Mesenchymal stem cell (in vitro differentiated cells and primary cell): ENCODE measurements at regions not wholly inside any gene's neighbourhood (a gene's known extent, or its start where the extent isn't known, plus 50 kb on each side); places are given as distances from the start of the nearest gene placed in this dataset.

Source experiments
- DNase-seq: peaks from one replicate; pipeline ENCODE4 v3.0.0-alpha.2; 2013
- H2AFZ ChIP-seq: one replicate; pipeline ENCODE4 v1.6.1; 2013; ENCODE audit warnings: low read depth, mild to moderate bottlenecking, control low read depth, inconsistent platforms, low read length, moderate library complexity
- H2AK5ac ChIP-seq: 2 replicates; pipeline ENCODE4 v1.6.1; 2013; ENCODE audit warnings: low read length, moderate library complexity, mild to moderate bottlenecking, inconsistent platforms; ENCODE audit not compliant: severe bottlenecking
- H2BK120ac ChIP-seq: one replicate; pipeline ENCODE4 v1.6.1; 2013; ENCODE audit warnings: low read depth, mild to moderate bottlenecking, inconsistent platforms, low read length, moderate library complexity
- H2BK12ac ChIP-seq, 2 experiments: one replicate each; pipeline ENCODE4 v1.6.1; 2013; ENCODE audit warnings: inconsistent platforms in 2 of 2, low read length in 2 of 2, mild to moderate bottlenecking in 2 of 2, moderate library complexity in 2 of 2, control low read depth in 1 of 2
- H2BK15ac ChIP-seq: one replicate; pipeline ENCODE4 v1.6.1; 2013; ENCODE audit warnings: mild to moderate bottlenecking, low read depth, inconsistent platforms; ENCODE audit not compliant: poor library complexity, severe bottlenecking
- H2BK5ac ChIP-seq: 2 replicates; pipeline ENCODE4 v1.6.1; 2013; ENCODE audit warnings: low read depth, mild to moderate bottlenecking, low read length, control low read depth, inconsistent platforms; ENCODE audit not compliant: poor library complexity, severe bottlenecking
- H3K14ac ChIP-seq, 2 experiments: one replicate each; pipeline ENCODE4 v1.6.1; 2013; ENCODE audit warnings: inconsistent platforms in 2 of 2, low read length in 2 of 2, control low read depth in 1 of 2, mild to moderate bottlenecking in 1 of 2, moderate library complexity in 1 of 2
- H3K18ac ChIP-seq, 2 experiments: one replicate each; pipeline ENCODE4 v1.6.1; 2013; ENCODE audit warnings: inconsistent platforms in 2 of 2, low read length in 2 of 2, control low read depth in 1 of 2, low read depth in 1 of 2, mild to moderate bottlenecking in 1 of 2
- H3K23ac ChIP-seq, 2 experiments: one replicate each; pipeline ENCODE4 v1.6.1; 2013; ENCODE audit warnings: inconsistent platforms in 2 of 2, low read length in 2 of 2, mild to moderate bottlenecking in 2 of 2, moderate library complexity in 2 of 2, control low read depth in 1 of 2
- H3K27ac ChIP-seq: 2 replicates; pipeline ENCODE4 v1.5.1; 2013; ENCODE audit warnings: mild to moderate bottlenecking, moderate library complexity, low read length, control low read depth, inconsistent platforms; ENCODE audit not compliant: poor library complexity, severe bottlenecking
- H3K27me3 ChIP-seq, 2 experiments: 2 replicates each; pipeline versions ENCODE4 v1.6.1 to v1.7.0; 2013; ENCODE audit warnings: low read length in 2 of 2, mild to moderate bottlenecking in 2 of 2, moderate library complexity in 2 of 2, control low read depth in 1 of 2, inconsistent platforms in 1 of 2; ENCODE audit not compliant: control insufficient read depth in 1 of 2, insufficient read depth in 1 of 2
- H3K36me3 ChIP-seq, 2 experiments: 2 replicates each; pipeline versions ENCODE4 v1.6.1 to v1.7.0; 2013; ENCODE audit warnings: low read length in 2 of 2, control low read depth in 1 of 2, inconsistent platforms in 1 of 2, low read depth in 1 of 2, mild to moderate bottlenecking in 1 of 2; ENCODE audit not compliant: insufficient read depth in 2 of 2, control insufficient read depth in 1 of 2
- H3K4ac ChIP-seq, 2 experiments: one replicate each; pipeline ENCODE4 v1.6.1; 2013; ENCODE audit warnings: inconsistent platforms in 2 of 2, low read length in 2 of 2, mild to moderate bottlenecking in 2 of 2, moderate library complexity in 2 of 2, control low read depth in 1 of 2, low read depth in 1 of 2
- H3K4me1 ChIP-seq: 2 replicates; pipeline ENCODE4 v1.6.1; 2013; ENCODE audit warnings: low read depth, low read length, control low read depth; ENCODE audit not compliant: control insufficient read depth, insufficient read depth
- H3K4me2 ChIP-seq: 2 replicates; pipeline ENCODE4 v1.6.1; 2013; ENCODE audit warnings: low read length, mild to moderate bottlenecking, inconsistent platforms; ENCODE audit not compliant: poor library complexity, severe bottlenecking
- H3K4me3 ChIP-seq, 2 experiments: 2 replicates each; pipeline versions ENCODE4 v1.5.1 to v1.7.0; 2013; ENCODE audit warnings: low read length in 2 of 2, mild to moderate bottlenecking in 2 of 2, control low read depth in 1 of 2, low read depth in 1 of 2; ENCODE audit not compliant: insufficient read depth in 1 of 2
- H3K79me1 ChIP-seq: replicated peaks from 2 replicates; pipeline ENCODE4 v1.6.1; 2013; ENCODE audit warnings: mild to moderate bottlenecking, control low read depth, low read length, inconsistent platforms; ENCODE audit not compliant: poor library complexity, severe bottlenecking
- H3K9ac ChIP-seq: 2 replicates; pipeline ENCODE4 v1.7.0; 2013; ENCODE audit warnings: mild to moderate bottlenecking, low read length, moderate library complexity
- H3K9me3 ChIP-seq: 2 replicates; pipeline ENCODE4 v1.7.0; 2013; ENCODE audit warnings: mild to moderate bottlenecking, low read length; ENCODE audit not compliant: control insufficient read depth
- H4K8ac ChIP-seq: one replicate; pipeline ENCODE4 v1.6.1; 2013; ENCODE audit warnings: inconsistent platforms, mild to moderate bottlenecking, low read length, moderate library complexity
- H4K91ac ChIP-seq: one replicate; pipeline ENCODE4 v1.6.1; 2013; ENCODE audit warnings: mild to moderate bottlenecking, low read length, inconsistent platforms
- WGBS: methylation state at CpG from one replicate; pipeline ENCODE4 v1.1.7; 2013; ENCODE audit warnings: mixed read lengths; 5-methylcytosine and 5-hydroxymethylcytosine counted together

DNA sequence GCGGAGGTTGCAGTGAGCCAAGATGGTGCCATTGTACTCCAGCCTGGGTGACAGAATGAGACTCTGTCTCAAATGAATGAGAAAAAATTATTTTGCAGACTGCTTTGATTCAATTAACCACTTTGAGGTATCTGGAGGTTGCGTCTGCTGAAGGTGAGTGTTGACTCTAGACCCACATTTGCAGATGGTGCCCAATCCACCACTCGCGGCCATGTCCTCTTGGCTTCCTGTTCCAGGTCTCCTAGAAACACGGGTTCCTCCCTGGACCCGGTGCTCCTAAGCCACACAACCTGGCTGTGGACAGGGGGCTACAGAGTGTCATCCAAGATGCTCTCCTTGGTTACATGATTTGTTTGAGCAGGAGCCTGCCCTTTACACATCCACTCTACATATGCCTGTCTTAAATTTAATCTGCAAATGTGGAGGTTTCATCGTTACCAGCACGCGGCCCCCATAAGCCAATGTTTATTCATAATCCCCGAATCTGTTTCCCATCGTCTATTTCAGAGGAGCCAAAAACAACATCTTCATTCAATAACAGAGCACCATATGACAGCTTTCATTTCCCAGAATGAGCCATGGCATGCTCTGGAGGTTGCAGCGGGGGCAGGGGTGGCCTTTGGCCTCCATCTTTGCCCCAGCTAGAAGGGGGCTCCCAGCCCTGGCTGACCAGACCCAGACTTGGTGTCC, 377.2 kb downstream of the CTTN start:
- H2BK15ac ChIP-seq: no peak overlapping the region

DNA sequence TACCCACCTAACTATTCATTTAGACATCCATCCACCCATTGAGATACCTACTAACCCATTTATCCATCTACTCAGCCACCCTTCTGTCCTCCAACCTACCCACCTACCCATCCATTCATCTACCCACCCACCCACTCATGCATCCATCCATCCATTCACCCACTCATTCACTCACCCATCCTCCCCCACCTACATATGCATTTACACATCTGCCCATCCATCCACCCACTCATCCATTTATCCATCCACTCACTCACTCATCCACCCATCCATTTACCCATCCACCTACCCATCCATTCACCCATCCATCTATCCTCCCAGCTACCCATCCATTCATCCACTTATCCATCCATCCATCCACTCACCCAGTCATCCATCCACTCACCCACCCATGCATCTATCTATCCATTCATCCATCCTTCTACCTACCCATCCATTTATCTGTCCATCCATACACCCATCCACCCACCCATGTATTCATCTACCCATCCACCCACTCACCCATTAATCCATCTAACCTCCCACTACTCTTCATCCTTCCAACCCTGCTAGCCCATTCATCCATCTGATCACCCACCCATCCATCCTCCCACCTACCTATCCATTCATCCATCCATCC, 378.7 kb downstream of the CTTN start:
- H3K4me3 ChIP-seq: no peak overlapping the region
- no peaks in the 10 kb centered on the region for H3K4me1 ChIP-seq
- H2BK5ac ChIP-seq: no peak overlapping the region
- H3K4me2 ChIP-seq: no peak overlapping the region
- no peak overlapping the region for H2BK15ac ChIP-seq
- H2BK120ac ChIP-seq: no peak overlapping the region
- no peak overlapping the region for H3K9ac ChIP-seq
- H3K36me3 ChIP-seq: no peaks in the 10 kb centered on the region
- no peak overlapping the region for H3K4ac ChIP-seq
- H2AK5ac ChIP-seq: no peak overlapping the region
- no peaks in the 10 kb centered on the region for H3K79me1 ChIP-seq
- DNase-seq: no peak
- no peak overlapping the region for H2AFZ ChIP-seq
- H2BK12ac ChIP-seq: no peak overlapping the region
- no peaks in the 10 kb centered on the region for H3K27me3 ChIP-seq
- no peak overlapping the region for H3K23ac ChIP-seq
- no peak overlapping the region for H4K91ac ChIP-seq
- H3K18ac ChIP-seq: no peak overlapping the region
- no peak overlapping the region for H4K8ac ChIP-seq
- H3K27ac ChIP-seq: no peak overlapping the region
- no peak overlapping the region for H3K14ac ChIP-seq
- peaks cover 6% of the 10 kb centered on the region for H3K9me3 ChIP-seq

More for the DNA sequence above, 377.2 kb downstream of the CTTN start:
- H3K79me1 ChIP-seq: no peaks in the 10 kb centered on the region
- no peak for DNase-seq
- no peak overlapping the region for H4K8ac ChIP-seq
- no peaks in the 10 kb centered on the region for H3K4me1 ChIP-seq
- no peak overlapping the region for H3K4me2 ChIP-seq
- H3K18ac ChIP-seq: no peak overlapping the region
- no peak overlapping the region for H4K91ac ChIP-seq
- H3K9me3 ChIP-seq: peaks cover 6% of the 10 kb centered on the region
- no peak overlapping the region for H2AK5ac ChIP-seq
- H3K23ac ChIP-seq: no peak overlapping the region
- no peak overlapping the region for H2AFZ ChIP-seq
- H3K36me3 ChIP-seq: no peaks in the 10 kb centered on the region
- no peak overlapping the region for H3K4me3 ChIP-seq
- H2BK5ac ChIP-seq: no peak overlapping the region
- no peak overlapping the region for H3K27ac ChIP-seq
- WGBS: 90% methylated on average over 12 of the region's 12 CpGs
- H3K4ac ChIP-seq: no peak overlapping the region
- no peak overlapping the region for H2BK12ac ChIP-seq
- no peak overlapping the region for H3K9ac ChIP-seq
- no peaks in the 10 kb centered on the region for H3K27me3 ChIP-seq
- H2BK120ac ChIP-seq: no peak overlapping the region
- H3K14ac ChIP-seq: no peak overlapping the region

DNA sequence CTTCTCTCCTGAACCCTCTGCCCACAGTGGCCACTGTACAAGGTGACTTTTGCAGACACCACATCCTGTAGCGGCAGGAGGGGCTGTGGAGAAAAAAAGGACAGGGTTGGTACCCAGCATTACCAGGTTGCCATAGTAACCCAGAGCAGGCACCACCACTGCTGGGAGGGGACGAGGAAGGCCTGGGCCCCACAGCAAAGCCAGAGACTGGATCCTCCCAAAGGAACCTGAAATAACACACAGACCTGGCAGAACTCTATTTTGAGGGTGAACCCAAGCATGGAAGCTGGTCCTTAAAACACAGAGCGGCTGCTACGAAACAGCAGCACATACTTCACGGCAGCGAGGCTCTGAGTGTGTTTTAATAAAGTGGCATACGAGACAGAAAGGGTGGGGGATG, 380.6 kb downstream of the CTTN start:
- Histone ChIP-seq H3K14ac (no peak overlapping the region), H3K79me1 (no peaks in the 10 kb centered on the region), H2BK12ac (no peak overlapping the region), H3K9me3 (peaks cover 3% of the 10 kb centered on the region), H2AFZ (no peak overlapping the region), H3K27me3 (no peaks in the 10 kb centered on the region), H3K4me1 (peaks cover 4% of the 10 kb centered on the region), H2AK5ac (no peak overlapping the region), H3K23ac (no peak overlapping the region), H3K4ac (no peak overlapping the region), H3K36me3 (no peaks in the 10 kb centered on the region), H2BK15ac (no peak overlapping the region), H4K8ac (no peak overlapping the region), H3K4me3 (no peak overlapping the region), H3K4me2 (no peak overlapping the region), H2BK120ac (no peak overlapping the region), H3K9ac (no peak overlapping the region), H3K18ac (no peak overlapping the region), H4K91ac (no peak overlapping the region), H2BK5ac (no peak overlapping the region), H3K27ac (no peak overlapping the region)
- WGBS: 88% methylated on average over 7 of the region's 7 CpGs
- no peak for DNase-seq

DNA sequence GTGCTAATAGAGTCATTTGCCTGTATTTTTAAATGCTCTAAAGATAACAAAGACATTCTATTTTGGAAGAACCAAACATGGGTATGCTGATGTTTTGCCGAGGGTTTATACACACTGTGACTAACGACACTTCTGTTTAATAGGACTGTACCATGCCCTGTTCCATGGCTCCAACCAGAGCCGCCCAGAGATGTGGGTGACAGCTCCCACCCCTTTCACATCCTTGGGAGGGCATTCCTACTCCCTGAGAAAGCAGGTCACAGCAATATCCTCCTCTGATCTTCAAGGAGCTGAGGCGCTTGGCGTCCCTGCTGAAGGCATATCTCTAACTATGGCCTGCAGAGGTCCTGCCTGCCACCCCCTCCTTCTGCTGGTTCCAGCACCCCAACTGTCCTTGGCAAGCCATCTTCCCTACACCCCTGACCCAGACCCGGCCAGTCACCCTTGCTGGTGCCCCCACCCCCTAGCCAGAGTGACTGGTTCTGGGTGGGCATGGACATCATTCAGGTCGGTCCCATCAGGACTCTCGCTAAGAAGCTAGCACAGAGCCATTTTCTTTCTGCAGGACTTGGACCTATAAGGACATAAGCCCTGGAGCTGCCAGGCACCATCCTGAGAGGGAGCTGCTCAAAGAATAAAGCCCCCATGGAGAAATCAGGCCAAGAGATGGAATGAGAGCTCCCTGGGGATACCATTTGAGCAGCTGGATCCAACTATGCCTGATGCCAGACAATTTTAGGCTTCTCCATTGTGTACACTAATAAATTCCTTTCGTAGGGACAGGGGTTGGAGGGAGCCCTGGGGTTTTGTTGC, 381.3 kb downstream of the CTTN start:
- no peak overlapping the region for H4K8ac ChIP-seq
- no peaks in the 10 kb centered on the region for H3K27me3 ChIP-seq
- no peak overlapping the region for H3K4me2 ChIP-seq
- H3K4ac ChIP-seq: no peak overlapping the region
- no peak overlapping the region for H3K14ac ChIP-seq
- no peak overlapping the region for H3K23ac ChIP-seq
- no peak for DNase-seq
- H2AK5ac ChIP-seq: no peak overlapping the region
- no peaks in the 10 kb centered on the region for H3K9me3 ChIP-seq
- H2BK5ac ChIP-seq: no peak overlapping the region
- H2BK12ac ChIP-seq: no peak overlapping the region
- no peaks in the 10 kb centered on the region for H3K79me1 ChIP-seq
- H4K91ac ChIP-seq: no peak overlapping the region
- H3K27ac ChIP-seq: no peak overlapping the region
- 87% methylated on average over 9 of the region's 9 CpGs for WGBS
- peaks cover 4% of the 10 kb centered on the region for H3K4me1 ChIP-seq
- H2AFZ ChIP-seq: no peak overlapping the region
- H3K4me3 ChIP-seq: no peak overlapping the region
- H2BK15ac ChIP-seq: no peak overlapping the region
- H2BK120ac ChIP-seq: no peak overlapping the region
- H3K9ac ChIP-seq: no peak overlapping the region
- H3K18ac ChIP-seq: no peak overlapping the region
- H3K36me3 ChIP-seq: no peaks in the 10 kb centered on the region
